ENCODE measurements at regions not wholly inside any gene's neighbourhood (a gene's known extent, or its start where the extent isn't known, plus 50 kb on each side); places are given as distances from the start of the nearest gene placed in this dataset.

DNA sequence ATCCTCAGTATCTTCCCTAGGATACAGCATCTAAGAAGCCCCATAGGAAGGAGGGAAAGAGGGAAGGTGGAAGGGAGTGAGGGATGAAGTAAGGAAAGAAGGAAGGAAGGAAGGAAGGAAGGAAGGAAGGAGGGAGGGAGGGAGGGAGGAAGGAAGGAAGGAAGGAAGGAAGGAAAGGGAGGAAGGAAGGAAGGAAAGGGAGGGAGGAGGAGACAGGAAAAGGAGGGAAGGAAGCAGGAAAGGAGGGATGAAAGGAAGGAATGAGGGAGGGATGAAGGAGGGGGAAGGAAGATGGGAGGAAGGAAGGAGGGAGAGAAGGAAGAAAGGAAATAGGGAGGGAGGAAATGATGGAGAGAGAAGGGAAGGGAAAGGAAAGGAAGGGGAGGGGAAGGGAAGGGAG is 455.6 kb upstream of the ZMIZ1 start:
- no peak for DNase-seq
- TF ChIP-seq, protein P1, sequence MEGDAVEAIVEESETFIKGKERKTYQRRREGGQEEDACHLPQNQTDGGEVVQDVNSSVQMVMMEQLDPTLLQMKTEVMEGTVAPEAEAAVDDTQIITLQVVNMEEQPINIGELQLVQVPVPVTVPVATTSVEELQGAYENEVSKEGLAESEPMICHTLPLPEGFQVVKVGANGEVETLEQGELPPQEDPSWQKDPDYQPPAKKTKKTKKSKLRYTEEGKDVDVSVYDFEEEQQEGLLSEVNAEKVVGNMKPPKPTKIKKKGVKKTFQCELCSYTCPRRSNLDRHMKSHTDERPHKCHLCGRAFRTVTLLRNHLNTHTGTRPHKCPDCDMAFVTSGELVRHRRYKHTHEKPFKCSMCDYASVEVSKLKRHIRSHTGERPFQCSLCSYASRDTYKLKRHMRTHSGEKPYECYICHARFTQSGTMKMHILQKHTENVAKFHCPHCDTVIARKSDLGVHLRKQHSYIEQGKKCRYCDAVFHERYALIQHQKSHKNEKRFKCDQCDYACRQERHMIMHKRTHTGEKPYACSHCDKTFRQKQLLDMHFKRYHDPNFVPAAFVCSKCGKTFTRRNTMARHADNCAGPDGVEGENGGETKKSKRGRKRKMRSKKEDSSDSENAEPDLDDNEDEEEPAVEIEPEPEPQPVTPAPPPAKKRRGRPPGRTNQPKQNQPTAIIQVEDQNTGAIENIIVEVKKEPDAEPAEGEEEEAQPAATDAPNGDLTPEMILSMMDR (IDR thresholded peaks at IDR 0.05), result no peak
- no peak overlapping the region for H3K4me3 ChIP-seq
- H3K27me3 ChIP-seq (ENCODE audit: insufficient read depth in 3 of 3, low read length in 2 of 3), result no peaks in the 10 kb centered on the region
- H3K9me3 ChIP-seq, result peaks cover 4% of the 10 kb centered on the region
- no peak overlapping the region for H3K27ac ChIP-seq
- no peaks in the 10 kb centered on the region for H3K4me1 ChIP-seq
- no peak for ATAC-seq
- no peaks in the 10 kb centered on the region for H3K36me3 ChIP-seq (ENCODE audit: insufficient read depth in 1 of 2, low read depth in 1 of 2)
- intact Hi-C loops (cut with DNase I), result no loop called here

DNA sequence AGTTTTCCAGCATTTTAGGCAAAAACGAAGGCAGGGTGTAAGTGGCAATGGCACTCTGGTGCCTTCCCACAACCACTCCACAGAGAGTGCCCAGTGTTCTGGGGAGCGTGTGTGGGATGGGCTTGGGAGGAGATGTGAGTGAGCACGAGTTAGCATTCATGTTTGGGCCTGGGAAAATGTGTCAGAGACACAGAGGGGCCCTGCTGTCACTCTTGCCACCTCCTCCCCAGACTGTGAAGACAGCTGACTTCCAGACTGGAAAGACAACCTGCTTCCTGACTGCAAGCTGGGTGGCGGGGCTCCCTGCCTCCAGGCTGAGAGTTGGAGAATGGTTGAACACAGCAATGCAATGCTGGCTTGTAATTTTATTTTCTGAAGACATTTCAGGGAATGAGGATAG is 454.5 kb upstream of the ZMIZ1 start:
- WGBS, 3 donors, result 89 to 94% (median 91%) methylated on average over 4 of the region's 4 CpGs
- intact Hi-C loops (cut with DNase I), result no loop called here
- TF ChIP-seq, protein P1 (IDR thresholded peaks at IDR 0.05), result no peak

DNA sequence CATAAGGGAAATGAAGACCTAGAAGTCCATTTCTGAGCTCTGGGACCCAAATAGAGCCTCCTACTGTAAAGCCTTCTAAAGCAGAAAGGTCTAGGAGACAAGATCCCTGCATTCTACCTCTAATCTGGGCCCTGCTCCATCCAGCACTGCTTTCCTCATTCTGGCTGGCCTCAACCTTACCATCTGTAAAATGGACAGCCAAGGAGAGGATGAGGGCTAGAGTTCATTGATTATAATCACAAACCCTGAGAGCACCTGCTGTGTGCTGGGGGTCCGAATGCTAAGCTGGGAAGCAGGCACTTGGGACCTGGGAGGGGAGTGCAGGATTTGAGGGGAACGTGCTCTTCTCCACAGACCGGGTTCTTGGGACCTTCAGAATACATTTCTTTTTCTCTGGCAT is 454.0 kb upstream of the ZMIZ1 start:
- TF ChIP-seq, protein P1 (IDR thresholded peaks at IDR 0.05), result no peak
- H3K4me1 ChIP-seq, result no peaks in the 10 kb centered on the region
- WGBS, 3 donors, result 95 to 97% (median 97%) methylated on average over 3 of the region's 3 CpGs
- H3K9me3 ChIP-seq, result peaks cover under 1% of the 10 kb centered on the region
- ATAC-seq (no peak), DNase-seq (no peak)
- H3K27me3 ChIP-seq (ENCODE audit: insufficient read depth in 3 of 3, low read length in 2 of 3), result no peaks in the 10 kb centered on the region
- intact Hi-C loops (cut with DNase I), result no loop called here
- no peaks in the 10 kb centered on the region for H3K36me3 ChIP-seq (ENCODE audit: insufficient read depth in 1 of 2, low read depth in 1 of 2)
- H3K27ac ChIP-seq, result no peak overlapping the region
- H3K4me3 ChIP-seq, result no peak overlapping the region

More for the DNA sequence above, 454.5 kb upstream of the ZMIZ1 start:
- no peak overlapping the region for H3K27ac ChIP-seq
- no peaks in the 10 kb centered on the region for H3K4me1 ChIP-seq
- no peaks in the 10 kb centered on the region for H3K36me3 ChIP-seq (ENCODE audit: insufficient read depth in 1 of 2, low read depth in 1 of 2)
- DNase-seq (no peak), ATAC-seq (no peak)
- peaks cover 4% of the 10 kb centered on the region for H3K9me3 ChIP-seq
- H3K4me3 ChIP-seq, result no peak overlapping the region
- no peaks in the 10 kb centered on the region for H3K27me3 ChIP-seq (ENCODE audit: insufficient read depth in 3 of 3, low read length in 2 of 3)

DNA sequence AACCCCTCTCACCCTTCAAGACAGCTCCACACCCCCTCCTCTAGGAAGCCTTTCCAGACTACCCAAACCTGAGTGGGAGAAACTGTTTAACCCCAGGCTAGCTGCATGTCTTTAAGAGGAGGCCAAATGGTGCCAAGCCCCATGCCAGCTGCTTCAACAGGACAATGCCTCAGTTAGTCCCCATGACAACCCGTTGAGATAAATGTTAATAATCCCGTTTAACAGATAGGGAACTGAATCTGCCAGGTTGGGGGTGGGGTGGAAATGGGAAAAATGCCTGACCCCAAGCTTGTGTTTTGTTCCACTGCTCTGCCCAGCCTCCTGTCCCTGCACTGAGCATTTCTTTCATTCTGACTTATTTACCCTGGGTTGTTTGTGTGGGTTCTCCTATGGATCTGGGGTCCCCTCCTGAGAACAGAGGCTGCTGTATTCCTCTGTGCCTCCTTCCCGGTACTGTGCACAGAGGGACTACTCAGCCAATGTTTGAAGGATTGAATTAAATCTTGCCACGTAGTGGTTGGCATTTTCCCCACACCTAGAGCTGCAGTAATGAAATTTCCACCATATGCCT is 452.6 kb upstream of the ZMIZ1 start:
- H3K27me3 ChIP-seq (ENCODE audit: insufficient read depth in 3 of 3, low read length in 2 of 3), result no peaks in the 10 kb centered on the region
- intact Hi-C loops (cut with DNase I), result no loop called here
- no peak overlapping the region for H3K27ac ChIP-seq
- DNase-seq (no peak), ATAC-seq (no peak)
- H3K4me3 ChIP-seq, result no peak overlapping the region
- no peaks in the 10 kb centered on the region for H3K4me1 ChIP-seq
- H3K36me3 ChIP-seq (ENCODE audit: insufficient read depth in 1 of 2, low read depth in 1 of 2), result no peaks in the 10 kb centered on the region
- WGBS, 3 donors, result 24 to 38% (median 26%) methylated on average over 4 of the region's 4 CpGs
- no peaks in the 10 kb centered on the region for H3K9me3 ChIP-seq
- TF ChIP-seq, protein P1 (IDR thresholded peaks at IDR 0.05), result no peak

DNA sequence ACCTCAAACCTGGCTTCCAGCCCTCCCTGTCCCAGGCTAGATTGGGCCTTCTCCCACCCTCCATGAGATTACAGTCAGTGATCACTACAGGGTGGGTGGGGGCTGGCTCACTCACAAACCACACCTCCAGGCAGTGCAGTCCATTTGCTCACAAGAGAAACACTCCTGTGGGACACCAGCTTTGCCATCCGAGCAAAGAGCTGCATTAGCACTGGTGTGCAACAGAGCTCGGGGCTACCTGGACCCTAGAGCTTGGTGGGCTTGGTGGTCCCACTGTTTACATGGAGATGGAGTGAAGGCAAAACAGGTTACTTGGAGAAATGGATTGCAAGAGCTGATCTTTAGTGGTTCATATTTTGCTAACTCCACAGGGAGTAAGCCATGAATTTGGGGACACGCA is 451.7 kb upstream of the ZMIZ1 start:
- Histone ChIP-seq H3K27ac (no peak overlapping the region), H3K36me3 (ENCODE audit: insufficient read depth in 1 of 2, low read depth in 1 of 2) (no peaks in the 10 kb centered on the region), H3K9me3 (no peaks in the 10 kb centered on the region), H3K27me3 (ENCODE audit: insufficient read depth in 3 of 3, low read length in 2 of 3) (no peaks in the 10 kb centered on the region), H3K4me1 (no peaks in the 10 kb centered on the region), H3K4me3 (no peak overlapping the region)
- WGBS, 3 donors, result 91 to 96% (median 94%) methylated on average over 3 of the region's 3 CpGs
- intact Hi-C loops (cut with DNase I), result no loop called here
- no peak for ATAC-seq
- TF ChIP-seq, protein P1 (IDR thresholded peaks at IDR 0.05), result no peak
- DNase-seq, result no peak
